Neural progenitor cell (in vitro differentiated cells): ENCODE measurements at regions not wholly inside any gene's neighbourhood (a gene's known extent, or its start where the extent isn't known, plus 50 kb on each side); places are given as distances from the start of the nearest gene placed in this dataset.

ENCODE experiments used
- DNase-seq: peaks from one replicate; pipeline ENCODE4 v3.0.0-alpha.2; 2016; ENCODE audit warnings: low spot score
- H2AFZ ChIP-seq: fragments of 200-600 bp; sonication (generic); replicated peaks from 2 replicates; pipeline ENCODE4 v1.6.1; 2016; ENCODE audit warnings: antibody characterized with exemption
- H3F3A ChIP-seq: fragments of 200-600 bp; sonication (generic); 2 replicates; pipeline ENCODE4 v1.6.1; 2016; ENCODE audit warnings: antibody characterized with exemption, low read depth
- H3K27ac ChIP-seq: fragments of 200-600 bp; sonication (generic); 2 replicates; pipeline ENCODE4 v1.5.1; 2016; ENCODE audit warnings: mild to moderate bottlenecking
- H3K27me3 ChIP-seq: fragments of 200-600 bp; sonication (generic); 2 replicates; pipeline ENCODE4 v1.6.1; 2016; ENCODE audit warnings: mild to moderate bottlenecking, moderate library complexity
- H3K36me3 ChIP-seq: fragments of 200-600 bp; sonication (generic); 2 replicates; pipeline ENCODE4 v1.5.1; 2016
- H3K4me1 ChIP-seq: fragments of 200-600 bp; sonication (generic); 2 replicates; pipeline ENCODE4 v1.6.1; 2016; ENCODE audit warnings: mixed run types
- H3K4me2 ChIP-seq: fragments of 200-600 bp; sonication (generic); 2 replicates; pipeline ENCODE4 v1.6.1; 2016
- H3K4me3 ChIP-seq: fragments of 200-600 bp; sonication (generic); 2 replicates; pipeline ENCODE4 v1.5.1; 2016
- H3K79me2 ChIP-seq: fragments of 200-600 bp; sonication (generic); 2 replicates; pipeline ENCODE4 v1.6.1; 2016; ENCODE audit warnings: low read depth
- H3K9ac ChIP-seq: fragments of 200-600 bp; sonication (generic); 2 replicates; pipeline ENCODE4 v1.6.1; 2016
- H3K9me3 ChIP-seq: fragments of 200-600 bp; sonication (generic); 2 replicates; pipeline ENCODE4 v1.5.1; 2016; ENCODE audit warnings: low read depth
- H4K20me1 ChIP-seq: fragments of 200-600 bp; sonication (generic); 2 replicates; pipeline ENCODE4 v1.6.1; 2016; ENCODE audit warnings: low read depth
- H3K27ac Mint-ChIP-seq: 3 replicates; pipeline ENCODE4 v1.8.0; 2021; ENCODE audit warnings: mixed read lengths
- H3K27me3 Mint-ChIP-seq: 2 replicates; pipeline ENCODE4 v1.8.0; 2022; ENCODE audit warnings: low read depth, mild to moderate bottlenecking, inconsistent platforms, moderate library complexity, mixed read lengths; ENCODE audit not compliant: insufficient read depth
- H3K36me3 Mint-ChIP-seq: 3 replicates; pipeline ENCODE4 v1.8.0; 2021; ENCODE audit warnings: mixed read lengths
- H3K4me1 Mint-ChIP-seq: 3 replicates; pipeline ENCODE4 v1.8.0; 2021; ENCODE audit warnings: mixed read lengths
- H3K4me3 Mint-ChIP-seq: 3 replicates; pipeline ENCODE4 v1.8.0; 2021; ENCODE audit warnings: mild to moderate bottlenecking, moderate library complexity, mixed read lengths
- H3K9me3 Mint-ChIP-seq: 3 replicates; pipeline ENCODE4 v1.8.0; 2020; ENCODE audit warnings: mixed read lengths
- CTCF ChIP-seq: fragments of 200-600 bp; sonication (generic); IDR thresholded peaks from 2 replicates; pipeline ENCODE4 v1.5.1; 2017; ENCODE audit warnings: antibody characterized with exemption, mild to moderate bottlenecking
- EZH2 ChIP-seq: fragments of 200-600 bp; sonication (generic); IDR thresholded peaks from 2 replicates; pipeline ENCODE4 v1.6.1; 2017; ENCODE audit warnings: antibody characterized with exemption, mild to moderate bottlenecking, moderate library complexity
- EZH2phosphoT487 ChIP-seq: fragments of 200-600 bp; sonication (generic); IDR thresholded peaks from 2 replicates; pipeline ENCODE4 v1.6.1; 2017; ENCODE audit warnings: antibody characterized with exemption

GRCh38 chr5:124079062-124079461, 567.1 kb downstream of the CSNK1G3 start:
- no peaks in the 10 kb centered on the region for H3K4me1 Mint-ChIP-seq
- H3K4me2 ChIP-seq: no peak overlapping the region
- DNase-seq: no peak
- no peak overlapping the region for H2AFZ ChIP-seq
- H3K4me3 ChIP-seq: no peak overlapping the region
- no peaks in the 10 kb centered on the region for H4K20me1 ChIP-seq
- H3K4me3 Mint-ChIP-seq: no peak overlapping the region
- H3F3A ChIP-seq: no peaks in the 10 kb centered on the region
- H3K9ac ChIP-seq: no peak overlapping the region
- peaks cover 2% of the 10 kb centered on the region for H3K27me3 Mint-ChIP-seq
- no peak for TF ChIP-seq CTCF
- TF ChIP-seq EZH2: no peak
- TF ChIP-seq EZH2phosphoT487: no peak
- peaks cover 5% of the 10 kb centered on the region for H3K9me3 Mint-ChIP-seq
- no peaks in the 10 kb centered on the region for H3K79me2 ChIP-seq
- H3K36me3 Mint-ChIP-seq: no peaks in the 10 kb centered on the region
- no peaks in the 10 kb centered on the region for H3K9me3 ChIP-seq
- H3K27ac Mint-ChIP-seq: no peak overlapping the region
- no peaks in the 10 kb centered on the region for H3K36me3 ChIP-seq
- H3K27ac ChIP-seq: no peak overlapping the region
- no peaks in the 10 kb centered on the region for H3K27me3 ChIP-seq
- no peaks in the 10 kb centered on the region for H3K4me1 ChIP-seq

- H3K27ac Mint-ChIP-seq: no peak overlapping the region
These were observed 562.5 kb downstream of the CSNK1G3 start for GRCh38 chr5:124074500-124074899.

DNA sequence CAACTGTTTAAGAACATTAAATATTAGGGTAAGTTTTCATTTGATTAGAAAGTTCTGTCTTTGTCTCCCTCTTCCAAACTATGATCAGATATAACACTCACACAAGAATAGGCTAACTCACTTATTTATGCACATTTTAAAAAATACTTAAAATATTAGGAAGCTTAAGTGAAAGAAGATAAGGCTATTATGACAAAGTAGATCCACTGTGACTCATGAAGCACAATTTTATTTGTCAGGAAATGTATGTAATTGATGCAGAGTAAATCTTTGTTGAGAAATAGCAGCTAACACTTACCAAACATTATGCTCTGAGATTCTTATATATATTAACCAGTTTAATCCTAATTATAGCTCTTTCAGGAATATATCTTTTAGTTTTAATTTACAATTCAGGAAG, 560.6 kb downstream of the CSNK1G3 start:
- no peak overlapping the region for H3K27ac ChIP-seq
- H3F3A ChIP-seq: no peaks in the 10 kb centered on the region
- no peaks in the 10 kb centered on the region for H3K79me2 ChIP-seq
- H3K9ac ChIP-seq: no peak overlapping the region
- Mint-ChIP-seq H3K4me3 (no peak overlapping the region), H3K27me3 (no peaks in the 10 kb centered on the region), H3K9me3 (peaks cover 5% of the 10 kb centered on the region), H3K27ac (no peak overlapping the region), H3K36me3 (peaks cover 2% of the 10 kb centered on the region), H3K4me1 (no peaks in the 10 kb centered on the region)
- no peaks in the 10 kb centered on the region for H4K20me1 ChIP-seq
- peaks cover 9% of the 10 kb centered on the region for H3K4me1 ChIP-seq
- no peak overlapping the region for H3K4me2 ChIP-seq
- H3K27me3 ChIP-seq: no peaks in the 10 kb centered on the region
- H2AFZ ChIP-seq: no peak overlapping the region
- no peaks in the 10 kb centered on the region for H3K9me3 ChIP-seq
- no peak for TF ChIP-seq CTCF
- no peak for TF ChIP-seq EZH2phosphoT487
- no peak for TF ChIP-seq EZH2
- no peaks in the 10 kb centered on the region for H3K36me3 ChIP-seq
- H3K4me3 ChIP-seq: no peak overlapping the region
- no peak for DNase-seq

More at GRCh38 chr5:124074500-124074899, 562.5 kb downstream of the CSNK1G3 start:
- no peak overlapping the region for H3K9ac ChIP-seq
- H3K27me3 ChIP-seq: no peaks in the 10 kb centered on the region
- H3K9me3 ChIP-seq: no peaks in the 10 kb centered on the region
- no peaks in the 10 kb centered on the region for H3K4me1 Mint-ChIP-seq
- H3K36me3 ChIP-seq: no peaks in the 10 kb centered on the region
- no peaks in the 10 kb centered on the region for H4K20me1 ChIP-seq
- peaks cover 6% of the 10 kb centered on the region for H3K9me3 Mint-ChIP-seq
- H3K27ac ChIP-seq: no peak overlapping the region
- DNase-seq: no peak
- no peak overlapping the region for H3K4me3 Mint-ChIP-seq
- H3K36me3 Mint-ChIP-seq: no peaks in the 10 kb centered on the region
- TF ChIP-seq CTCF (no peak), EZH2 (no peak), EZH2phosphoT487 (no peak)
- H3K27me3 Mint-ChIP-seq: peaks cover 2% of the 10 kb centered on the region
- no peaks in the 10 kb centered on the region for H3K79me2 ChIP-seq
- H3K4me2 ChIP-seq: no peak overlapping the region
- H3K4me1 ChIP-seq: peaks cover 9% of the 10 kb centered on the region
- H2AFZ ChIP-seq: no peak overlapping the region
- H3F3A ChIP-seq: no peaks in the 10 kb centered on the region
- H3K4me3 ChIP-seq: no peak overlapping the region

DNA sequence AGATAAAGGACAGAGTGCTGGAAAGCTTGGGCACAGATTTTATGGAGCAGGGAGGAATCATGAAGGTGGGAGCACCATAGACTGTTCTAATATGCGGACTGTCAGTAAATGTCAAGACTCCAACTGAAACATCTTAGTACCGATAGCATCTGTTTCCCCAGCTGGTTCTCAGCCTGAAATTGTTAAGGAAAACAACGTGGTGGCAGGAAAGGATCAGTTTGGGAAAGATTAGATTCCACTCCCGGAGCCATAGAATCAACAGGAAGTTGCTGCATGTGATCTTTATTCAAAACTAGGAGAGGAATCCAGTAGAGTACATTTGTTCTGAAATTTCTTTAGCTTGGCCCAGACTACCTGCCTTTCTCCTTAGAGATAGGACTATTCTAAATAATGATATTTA, 559.1 kb downstream of the CSNK1G3 start:
- Mint-ChIP-seq H3K27ac (no peak overlapping the region), H3K27me3 (no peaks in the 10 kb centered on the region), H3K4me3 (no peak overlapping the region), H3K36me3 (peaks cover 2% of the 10 kb centered on the region), H3K4me1 (no peaks in the 10 kb centered on the region), H3K9me3 (peaks cover 4% of the 10 kb centered on the region)
- DNase-seq: no peak
- H3K27me3 ChIP-seq: no peaks in the 10 kb centered on the region
- H3K4me2 ChIP-seq: no peak overlapping the region
- H3K9me3 ChIP-seq: no peaks in the 10 kb centered on the region
- peaks cover 9% of the 10 kb centered on the region for H3K4me1 ChIP-seq
- H4K20me1 ChIP-seq: no peaks in the 10 kb centered on the region
- no peak overlapping the region for H3K9ac ChIP-seq
- no peak overlapping the region for H3K4me3 ChIP-seq
- H3F3A ChIP-seq: no peaks in the 10 kb centered on the region
- no peak for TF ChIP-seq EZH2phosphoT487
- no peak for TF ChIP-seq CTCF
- TF ChIP-seq EZH2: no peak
- no peak overlapping the region for H2AFZ ChIP-seq
- H3K79me2 ChIP-seq: no peaks in the 10 kb centered on the region
- no peaks in the 10 kb centered on the region for H3K36me3 ChIP-seq
- H3K27ac ChIP-seq: no peak overlapping the region
